ENCODE measurements at regions not wholly inside any gene's neighbourhood (a gene's known extent, or its start where the extent isn't known, plus 50 kb on each side); places are given as distances from the start of the nearest gene placed in this dataset.
"Not testable (repeated sequence)": the region's sequence is repeated elsewhere in the genome, so short reads cannot be mapped to it uniquely, and the experiment has no call there.

- no peak for DNase-seq
These were observed 165.6 kb upstream of the CCDC54 start for GRCh38 chr3:107211608-107212007.

- DNase-seq = no peak
These were observed 164.6 kb upstream of the CCDC54 start for GRCh38 chr3:107212618-107213017.

- DNase-seq = no peak
These were observed 164.1 kb upstream of the CCDC54 start for GRCh38 chr3:107213044-107213669.

GRCh38 chr3:107216229-107216628 lies 161.0 kb upstream of the CCDC54 start:
- DNase-seq = no peak

GRCh38 chr3:107216711-107217110 lies 160.5 kb upstream of the CCDC54 start:
- no peak for DNase-seq

GRCh38 chr3:107217172-107217571 lies 160.1 kb upstream of the CCDC54 start:
- DNase-seq = no peak

- no peak for DNase-seq
These were observed 158.4 kb upstream of the CCDC54 start for GRCh38 chr3:107218864-107219269.

GRCh38 chr3:107220538-107220937 lies 156.7 kb upstream of the CCDC54 start:
- DNase-seq = no peak

GRCh38 chr3:107221856-107222255 lies 155.4 kb upstream of the CCDC54 start:
- no peak for DNase-seq

GRCh38 chr3:107222907-107223306 lies 154.3 kb upstream of the CCDC54 start:
- DNase-seq = no peak

GRCh38 chr3:107224026-107224596 lies 153.1 kb upstream of the CCDC54 start:
- DNase-seq = no peak

- DNase-seq = no peak
These were observed 150.1 kb upstream of the CCDC54 start for GRCh38 chr3:107227091-107227490.

- not testable (repeated sequence) for DNase-seq
These were observed 143.4 kb upstream of the CCDC54 start for GRCh38 chr3:107233877-107234276.

- no peak for DNase-seq
These were observed 141.9 kb upstream of the CCDC54 start for GRCh38 chr3:107235193-107235927.

- DNase-seq = peak; percentile 19
These were observed 141.3 kb upstream of the CCDC54 start for GRCh38 chr3:107235928-107236315.

- DNase-seq = no peak
These were observed 140.4 kb upstream of the CCDC54 start for GRCh38 chr3:107236655-107237337.

GRCh38 chr3:107238787-107239186 lies 138.5 kb upstream of the CCDC54 start:
- no peak for DNase-seq

- DNase-seq = no peak
These were observed 137.5 kb upstream of the CCDC54 start for GRCh38 chr3:107239703-107240102.

GRCh38 chr3:107240183-107241091 lies 136.8 kb upstream of the CCDC54 start:
- no peak for DNase-seq

- no peak for DNase-seq
These were observed 136.0 kb upstream of the CCDC54 start for GRCh38 chr3:107241217-107241616.

- no peak for DNase-seq
These were observed 134.7 kb upstream of the CCDC54 start for GRCh38 chr3:107242579-107242978.

GRCh38 chr3:107247116-107247515 lies 130.1 kb upstream of the CCDC54 start:
- DNase-seq = no peak

- no peak for DNase-seq
These were observed 128.1 kb upstream of the CCDC54 start for GRCh38 chr3:107249132-107249531.
